ENCODE measurements at regions not wholly inside any gene's neighbourhood (a gene's known extent, or its start where the extent isn't known, plus 50 kb on each side); places are given as distances from the start of the nearest gene placed in this dataset.

DNA sequence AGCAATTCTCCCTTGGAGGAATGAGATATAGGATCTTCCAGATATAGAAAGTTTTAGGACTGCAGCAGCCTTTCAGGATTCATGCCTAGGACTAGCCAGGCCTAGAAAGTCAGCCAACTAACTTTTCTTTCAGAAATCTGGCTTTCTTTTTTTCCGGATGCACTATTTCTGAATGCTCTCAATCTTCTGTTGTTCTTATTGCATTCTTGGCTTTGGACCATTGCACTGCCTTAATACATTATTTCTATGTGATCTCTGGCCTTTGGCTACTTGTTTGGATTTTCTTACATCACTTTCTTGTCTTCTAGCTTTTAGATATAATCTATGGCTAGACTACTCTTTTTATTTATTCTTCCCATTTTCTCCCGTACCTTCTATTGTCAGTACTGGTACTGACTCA is 813.1 kb upstream of the HTR2C start:
- in situ Hi-C loops (cut with HindIII; ENCODE audit: low sequenced_read_pairs) = no loop called here

DNA sequence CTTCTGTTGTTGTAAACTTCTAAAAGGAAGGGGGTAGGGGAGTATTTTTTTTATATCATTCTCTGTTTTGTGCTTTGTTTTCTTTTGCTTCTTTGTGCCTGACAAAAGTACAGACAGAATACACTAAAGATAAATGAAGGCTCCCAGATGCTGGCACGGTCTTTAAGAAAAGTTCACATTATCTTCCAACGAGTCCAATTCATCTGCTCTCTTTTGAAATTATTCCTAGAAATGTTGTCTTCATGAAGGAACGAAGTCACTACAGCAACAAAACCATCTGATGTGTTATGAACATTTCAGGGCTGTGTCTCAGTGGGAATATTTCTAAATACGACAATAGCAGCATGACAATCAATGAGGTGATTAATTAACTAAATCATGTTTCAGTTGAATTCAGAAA is 813.8 kb upstream of the HTR2C start:
- in situ Hi-C loops (cut with HindIII; ENCODE audit: low sequenced_read_pairs) = no loop called here

- in situ Hi-C loops (cut with HindIII; ENCODE audit: low sequenced_read_pairs) = no loop called here
Observed at GRCh38 chrX:113759422-113759821, 824.5 kb upstream of the HTR2C start.

DNA sequence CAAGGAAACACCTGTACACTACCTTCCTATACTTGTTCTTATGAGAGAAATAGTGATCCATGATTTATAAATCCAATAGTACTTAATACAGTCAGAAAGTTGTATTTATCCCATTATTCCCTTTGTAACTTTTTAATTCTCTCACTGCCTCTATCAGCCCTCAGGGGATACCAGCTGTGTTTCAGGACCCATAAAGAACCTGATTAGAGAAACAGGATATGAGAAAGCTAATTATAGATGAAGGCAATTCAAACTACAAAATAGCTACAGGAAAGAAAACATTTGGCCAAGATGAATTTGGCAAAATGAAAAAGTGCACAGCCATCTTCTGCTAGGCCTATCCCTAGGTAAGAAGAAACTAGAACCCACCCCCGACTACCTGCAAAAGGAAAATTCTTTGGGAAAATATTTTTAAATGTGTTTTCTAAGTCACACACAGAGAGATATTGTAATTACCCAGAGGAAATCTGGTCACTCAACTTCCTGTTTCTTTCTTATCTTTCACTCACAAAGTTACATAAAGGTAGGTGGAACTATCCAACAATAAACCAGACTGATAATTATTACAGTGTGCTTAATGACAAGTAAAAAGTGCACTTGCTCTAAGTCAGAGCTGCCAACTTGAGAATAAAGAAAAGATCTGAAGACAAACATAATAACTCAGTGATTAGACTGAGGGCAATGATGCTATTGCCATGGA is 836.5 kb upstream of the HTR2C start:
- in situ Hi-C loops (cut with HindIII; ENCODE audit: low sequenced_read_pairs) = no loop called here

GRCh38 chrX:113743069-113743468 is 840.8 kb upstream of the HTR2C start:
- in situ Hi-C loops (cut with HindIII; ENCODE audit: low sequenced_read_pairs) = no loop called here

- in situ Hi-C loops (cut with HindIII; ENCODE audit: low sequenced_read_pairs) = no loop called here
Observed at GRCh38 chrX:113741744-113742143, 842.1 kb upstream of the HTR2C start.

GRCh38 chrX:113728937-113729336 is 854.9 kb upstream of the HTR2C start:
- in situ Hi-C loops (cut with HindIII; ENCODE audit: low sequenced_read_pairs) = no loop called here

GRCh38 chrX:113726898-113727297 is 857.0 kb upstream of the HTR2C start:
- in situ Hi-C loops (cut with HindIII; ENCODE audit: low sequenced_read_pairs) = no loop called here

GRCh38 chrX:113726466-113726865 is 857.4 kb upstream of the HTR2C start:
- in situ Hi-C loops (cut with HindIII; ENCODE audit: low sequenced_read_pairs) = no loop called here

- in situ Hi-C loops (cut with HindIII; ENCODE audit: low sequenced_read_pairs) = no loop called here
Observed at GRCh38 chrX:113726009-113726408, 857.9 kb upstream of the HTR2C start.

DNA sequence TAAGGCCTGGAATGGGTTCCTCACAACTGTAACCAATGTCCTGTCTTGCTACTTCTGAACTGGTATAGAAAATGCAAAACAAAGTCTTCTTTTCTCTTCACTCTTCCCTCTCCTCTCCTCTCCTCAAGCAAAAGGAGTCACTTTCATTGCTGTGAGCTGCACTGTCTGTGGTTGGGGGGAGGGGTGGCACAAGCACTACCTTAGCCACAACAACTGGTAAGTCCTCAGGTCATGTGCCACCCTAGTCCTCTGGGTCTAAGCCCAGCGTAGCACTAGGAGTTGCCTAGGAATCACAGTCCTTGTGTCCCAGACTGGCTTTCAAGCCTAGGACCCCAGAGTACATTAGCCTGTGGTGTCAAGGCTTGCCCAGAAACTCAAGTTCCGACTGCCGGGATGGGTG is 859.3 kb upstream of the AMOT start:
- in situ Hi-C loops (cut with HindIII; ENCODE audit: low sequenced_read_pairs) = no loop called here

DNA sequence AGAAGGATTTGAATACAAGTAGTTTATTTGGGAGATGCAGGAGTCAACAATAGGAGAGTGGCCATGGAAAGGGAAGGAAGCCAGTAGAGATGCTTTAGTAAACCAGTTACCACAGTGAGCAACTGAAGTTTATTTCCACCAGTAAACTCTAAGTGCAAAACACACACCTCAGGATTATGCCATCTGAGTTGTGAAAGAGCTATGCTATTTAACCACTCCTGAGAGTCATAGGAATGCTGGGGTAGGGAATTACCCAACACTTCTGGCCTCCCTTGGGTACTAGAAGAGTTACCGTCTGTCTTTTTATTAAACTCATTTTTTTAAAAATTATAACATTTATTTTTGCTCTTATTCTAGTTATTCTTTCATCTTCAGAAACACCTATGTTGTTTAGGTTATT is 834.6 kb upstream of the AMOT start:
- in situ Hi-C loops (cut with HindIII; ENCODE audit: low sequenced_read_pairs) = no loop called here

DNA sequence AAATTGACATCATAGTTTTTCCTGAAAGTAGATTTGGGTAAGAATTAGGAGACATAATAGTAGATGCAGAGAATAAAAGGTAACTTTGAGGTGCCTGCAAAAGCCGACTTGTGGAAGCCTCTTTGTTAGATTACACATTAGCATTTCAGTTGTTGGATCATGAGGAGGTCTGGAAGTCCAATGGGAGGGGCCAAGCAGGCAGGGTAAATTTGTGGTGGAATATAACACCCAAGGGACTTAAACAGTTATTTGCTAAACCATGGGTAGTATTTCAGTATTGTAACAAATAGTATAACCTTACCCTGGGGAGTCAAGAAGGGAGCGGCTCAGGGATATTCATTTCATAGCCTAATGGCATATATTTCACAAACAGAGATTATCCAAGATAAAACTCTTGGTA is 810.7 kb upstream of the AMOT start:
- in situ Hi-C loops (cut with HindIII; ENCODE audit: low sequenced_read_pairs) = no loop called here

DNA sequence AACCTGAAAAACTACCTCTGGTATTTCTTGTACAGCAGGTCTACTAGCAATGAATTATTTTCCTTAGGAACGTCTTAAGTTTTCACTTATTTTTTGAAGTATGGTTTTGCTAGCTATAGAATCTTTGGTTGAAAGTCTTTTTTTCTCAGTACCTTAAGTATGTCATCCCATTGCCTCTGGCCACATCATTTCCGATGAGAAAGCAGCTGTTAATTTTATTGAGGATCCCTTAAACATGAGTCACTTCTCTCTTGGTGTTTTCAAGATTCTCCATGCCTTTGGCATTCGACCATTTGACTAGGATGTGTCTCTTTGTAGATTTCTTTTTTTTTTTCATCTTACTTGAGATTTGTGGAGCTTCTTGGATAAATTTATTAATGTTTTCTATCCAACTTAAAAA is 803.8 kb upstream of the AMOT start:
- in situ Hi-C loops (cut with HindIII; ENCODE audit: low sequenced_read_pairs) = no loop called here

GRCh38 chrX:113634565-113634964 is 793.9 kb upstream of the AMOT start:
- in situ Hi-C loops (cut with HindIII; ENCODE audit: low sequenced_read_pairs) = no loop called here

GRCh38 chrX:113629326-113629725 is 788.7 kb upstream of the AMOT start:
- in situ Hi-C loops (cut with HindIII; ENCODE audit: low sequenced_read_pairs) = no loop called here

GRCh38 chrX:113594123-113594841 is 753.7 kb upstream of the AMOT start:
- in situ Hi-C loops (cut with HindIII; ENCODE audit: low sequenced_read_pairs) = no loop called here

DNA sequence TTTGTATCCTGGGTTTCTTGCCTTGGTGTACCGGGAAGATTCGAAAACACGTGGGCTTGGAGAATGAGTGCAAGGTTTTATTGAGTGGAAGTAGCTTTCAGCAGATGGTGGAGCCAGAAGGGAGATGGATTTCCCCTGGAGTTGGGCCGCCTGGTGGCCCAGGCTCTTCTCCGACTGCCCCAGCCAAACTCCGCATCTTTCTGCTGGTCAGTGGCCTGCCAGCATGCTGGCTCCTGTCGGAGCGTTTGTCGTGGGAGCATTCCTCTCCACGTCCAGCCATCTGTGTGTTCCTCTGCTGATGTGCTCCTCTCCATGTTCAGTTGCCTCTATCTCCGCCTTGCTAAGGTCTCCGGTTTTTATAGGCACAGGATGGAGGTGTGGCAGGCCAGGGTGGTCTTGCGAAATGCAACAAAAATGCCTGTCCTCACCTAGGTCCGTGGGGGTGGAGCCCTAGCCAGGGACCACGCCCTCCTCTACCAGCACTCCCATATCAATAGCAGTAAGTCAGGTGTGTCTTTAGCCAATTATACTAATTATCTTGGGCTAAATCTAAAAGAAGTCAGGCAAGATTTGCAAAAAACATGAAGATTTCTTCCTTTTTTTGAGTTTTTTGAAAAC is 745.8 kb upstream of the AMOT start:
- in situ Hi-C loops (cut with HindIII; ENCODE audit: low sequenced_read_pairs) = no loop called here

GRCh38 chrX:113580486-113580885 is 739.9 kb upstream of the AMOT start:
- in situ Hi-C loops (cut with HindIII; ENCODE audit: low sequenced_read_pairs) = no loop called here

DNA sequence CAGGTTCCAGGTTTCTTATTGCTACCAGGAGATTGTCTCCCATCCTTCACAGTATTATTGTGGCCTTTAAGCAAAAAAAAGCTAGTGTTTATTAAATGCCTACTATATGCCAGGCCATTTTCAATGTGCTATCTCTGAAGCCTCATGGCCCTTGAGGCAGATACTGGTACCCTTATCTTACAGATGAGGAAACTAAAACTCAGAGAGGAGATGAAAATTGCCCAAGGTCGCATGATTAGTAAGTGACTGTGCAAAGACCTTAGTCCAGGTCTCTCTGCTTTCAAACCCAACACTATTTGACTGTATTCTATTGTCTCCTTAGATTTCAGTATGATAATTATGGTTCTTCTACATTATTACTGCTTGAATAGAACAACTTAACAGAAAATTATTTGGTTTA is 717.9 kb upstream of the AMOT start:
- in situ Hi-C loops (cut with HindIII; ENCODE audit: low sequenced_read_pairs) = no loop called here

- in situ Hi-C loops (cut with HindIII; ENCODE audit: low sequenced_read_pairs) = no loop called here
Observed at GRCh38 chrX:113551919-113552318, 711.3 kb upstream of the AMOT start.

GRCh38 chrX:113548308-113549015 is 707.8 kb upstream of the AMOT start:
- in situ Hi-C loops (cut with HindIII; ENCODE audit: low sequenced_read_pairs) = no loop called here
